HCEC 1CT (cell line): ENCODE measurements at regions not wholly inside any gene's neighbourhood (a gene's known extent, or its start where the extent isn't known, plus 50 kb on each side); places are given as distances from the start of the nearest gene placed in this dataset.
"Not testable (repeated sequence)": the region's sequence is repeated elsewhere in the genome, so short reads cannot be mapped to it uniquely, and the experiment has no call there.

ENCODE experiments used
- DNase-seq: peaks from one replicate; pipeline ENCODE4 v3.0.0-alpha.2; 2017

DNA sequence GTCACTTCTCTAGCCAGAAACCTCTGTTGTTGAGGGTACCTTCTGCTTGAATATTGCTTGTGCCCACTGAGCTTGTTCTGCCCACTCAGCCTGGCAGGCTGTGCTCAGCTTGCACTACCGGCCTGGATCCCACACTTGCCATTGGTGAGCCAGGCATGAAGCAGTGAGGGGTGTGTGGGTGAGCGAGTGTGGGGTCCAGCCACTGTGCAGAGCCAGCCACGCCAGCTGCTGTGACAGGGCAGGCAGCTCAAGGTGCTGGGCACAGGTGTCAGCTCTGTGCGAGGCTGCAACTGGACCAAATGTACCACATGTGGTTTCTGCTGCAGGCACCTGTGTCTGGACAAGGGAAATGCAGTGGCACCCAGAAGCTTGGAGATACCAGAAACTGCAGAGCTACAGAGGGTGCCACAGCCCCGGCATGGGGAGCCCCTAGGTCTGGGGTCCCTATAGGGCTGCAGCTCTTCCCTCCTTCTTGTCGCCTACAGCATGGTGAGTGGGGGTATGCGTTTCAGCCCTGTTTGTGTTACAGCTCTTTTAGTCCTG is 305.1 kb upstream of the RIOK2 start:
- DNase-seq, result no peak

DNA sequence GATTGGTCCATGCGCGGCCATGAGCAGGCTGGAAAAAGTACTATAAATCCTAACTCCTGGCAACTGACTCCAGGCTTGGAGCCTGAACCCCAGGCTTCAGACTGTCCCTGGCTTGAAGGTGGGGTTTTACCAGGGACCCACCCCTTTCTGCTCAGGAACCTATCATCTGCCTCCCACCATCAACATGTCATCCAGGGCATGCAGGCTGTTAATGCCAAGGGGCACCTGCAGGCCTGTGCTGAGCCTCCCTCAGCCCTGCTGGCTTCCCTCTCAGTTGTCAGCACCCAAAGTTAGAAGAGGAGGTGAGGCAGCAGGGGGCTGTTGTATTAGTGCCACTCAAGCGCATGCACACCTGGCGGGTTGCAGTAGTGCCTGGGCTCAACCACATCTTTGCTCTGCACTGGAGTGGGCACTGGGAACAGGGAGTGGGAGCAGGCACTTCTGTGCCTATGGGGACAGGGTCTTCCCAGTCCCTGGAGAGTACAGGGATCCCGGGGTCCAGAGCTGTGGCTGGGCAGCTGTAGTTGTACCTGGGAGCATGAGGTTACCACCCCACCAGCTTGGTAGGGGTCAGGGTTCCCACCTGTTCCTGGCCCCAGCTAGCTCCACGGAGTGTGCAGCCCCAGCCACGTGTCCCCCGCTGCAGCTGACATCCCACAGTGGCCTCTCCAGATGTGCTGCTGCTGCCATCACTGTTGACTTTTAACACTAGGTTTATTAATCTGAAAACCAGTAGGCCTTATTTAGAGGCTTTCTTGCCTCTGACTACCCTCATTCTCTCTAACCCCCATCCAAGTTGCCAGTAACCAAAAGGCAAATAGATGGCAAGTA is 306.2 kb upstream of the RIOK2 start:
- no peak for DNase-seq

DNA sequence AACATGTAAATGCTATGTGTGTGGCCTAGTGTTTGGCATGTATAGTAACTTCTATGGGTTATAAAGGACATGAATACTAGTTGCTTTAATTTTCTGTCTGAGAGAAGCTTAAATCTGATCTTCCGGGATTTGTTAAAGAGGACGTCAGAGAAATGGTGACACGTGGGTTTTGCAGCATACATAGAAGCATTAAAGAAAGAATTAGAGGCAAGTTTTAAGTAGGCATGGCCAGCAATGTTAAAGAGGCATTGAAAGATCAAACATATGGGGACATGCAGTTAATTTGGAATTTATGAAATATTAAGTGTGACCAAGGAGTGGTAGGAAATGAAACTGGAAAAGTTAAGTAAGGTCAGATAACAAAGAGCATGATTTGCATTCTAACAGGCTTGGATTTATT is 311.4 kb upstream of the RIOK2 start:
- no peak for DNase-seq

DNA sequence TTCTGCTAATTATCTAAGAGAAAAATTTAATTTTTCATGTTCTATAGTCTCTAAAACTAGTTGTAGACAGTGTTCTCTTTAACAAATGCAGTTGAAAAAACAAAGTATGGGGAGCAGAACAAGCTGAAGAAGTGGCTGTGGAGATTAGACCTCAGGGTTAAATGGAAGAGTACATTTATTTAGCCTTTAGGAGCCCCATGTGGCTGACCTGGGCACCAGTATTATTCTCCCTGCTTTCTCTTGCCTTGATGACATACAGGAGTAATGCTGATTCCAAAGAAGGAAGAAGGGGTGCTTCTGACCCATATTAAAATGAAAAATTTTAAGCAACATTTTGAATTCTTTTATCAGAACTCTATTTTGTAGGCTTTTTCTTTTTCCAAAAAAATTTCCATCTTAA is 312.3 kb upstream of the RIOK2 start:
- DNase-seq, result no peak

DNA sequence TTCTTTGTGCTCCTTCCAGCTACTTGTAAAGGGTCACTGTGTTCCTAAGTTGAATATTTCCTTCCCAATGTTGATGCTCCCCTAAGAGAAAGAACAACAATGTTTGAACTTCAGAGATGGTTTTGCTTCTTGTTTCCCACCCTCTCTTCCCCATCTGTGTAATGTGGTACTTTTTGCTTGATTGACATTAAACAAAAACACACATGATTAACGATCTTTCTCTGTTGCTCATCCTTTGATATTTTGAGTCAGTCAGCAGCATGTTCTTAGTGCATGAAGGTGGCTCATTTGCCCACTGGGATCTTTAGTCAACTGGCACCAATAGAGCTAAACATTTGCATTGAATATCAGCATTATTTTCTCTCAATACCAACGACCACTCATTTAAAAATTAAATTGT is 313.0 kb upstream of the RIOK2 start:
- DNase-seq, result no peak

DNA sequence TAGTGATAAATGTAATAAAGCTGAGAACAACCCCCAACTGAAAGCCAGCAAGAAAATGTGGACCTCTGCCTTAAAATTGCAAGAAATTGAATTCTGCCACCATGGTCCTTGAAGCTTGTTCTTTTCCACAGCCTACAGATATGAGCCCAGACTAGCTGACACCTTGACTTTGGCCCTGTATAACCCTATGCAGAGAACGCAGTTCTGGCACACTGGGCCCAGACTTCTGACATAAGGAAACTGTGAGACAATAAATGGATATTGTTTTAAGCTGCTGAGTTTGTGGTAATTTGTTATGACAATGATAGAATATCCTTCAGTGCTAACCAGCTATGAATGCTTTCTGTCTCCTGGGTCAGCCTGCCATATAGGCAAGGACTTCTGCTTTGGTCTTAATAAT is 315.6 kb upstream of the RIOK2 start:
- no peak for DNase-seq

DNA sequence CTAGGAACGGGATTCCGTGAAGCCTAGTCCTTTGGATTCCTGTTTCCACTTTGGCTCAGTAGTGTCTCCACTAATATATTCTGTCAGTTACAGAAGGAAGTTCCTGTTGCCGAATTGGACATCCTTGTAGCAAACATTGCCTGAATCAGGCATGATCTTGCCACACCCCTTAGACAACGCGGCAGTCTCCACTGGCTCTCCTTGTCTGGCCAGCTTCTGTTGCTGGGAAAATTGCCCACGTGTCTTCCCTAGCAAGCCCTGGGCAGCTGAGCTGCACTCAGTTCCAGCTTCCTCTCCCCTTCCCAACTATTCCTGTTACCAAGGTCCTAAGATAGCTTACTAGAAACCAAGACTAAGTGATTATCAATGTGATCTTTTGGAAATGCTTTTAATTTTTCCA is 316.6 kb upstream of the RIOK2 start:
- no peak for DNase-seq

DNA sequence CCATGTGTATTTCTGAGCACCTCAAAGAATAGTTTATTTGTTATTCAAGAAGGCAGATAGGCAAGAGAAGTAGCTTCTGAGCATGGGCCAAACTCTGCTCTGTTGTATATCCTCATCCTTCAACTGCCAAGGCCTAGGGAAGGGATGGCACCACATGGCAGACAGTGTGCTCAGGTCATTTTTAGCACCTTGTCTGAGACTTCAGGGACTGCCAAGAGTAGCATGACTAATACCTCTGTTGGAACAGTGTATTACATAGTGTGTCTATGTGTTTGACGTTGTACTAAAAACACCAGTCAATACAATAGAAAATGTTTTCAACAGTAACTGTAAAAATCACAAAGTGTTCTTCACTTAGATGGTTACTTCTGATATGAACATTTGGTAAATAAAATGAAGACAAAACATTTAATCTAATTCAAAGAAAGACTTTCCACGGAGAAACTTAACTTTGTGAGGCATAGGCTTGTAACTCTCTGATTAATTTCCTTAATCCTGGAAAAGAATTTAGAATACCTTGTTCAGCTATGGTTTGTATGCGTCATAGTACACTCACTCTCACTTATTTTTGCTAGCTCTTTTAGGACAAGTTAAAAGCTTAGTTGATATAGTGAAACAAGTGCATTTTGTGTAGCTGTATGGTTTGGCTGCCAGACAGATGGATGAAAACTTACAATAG is 318.4 kb upstream of the RIOK2 start:
- no peak for DNase-seq

DNA sequence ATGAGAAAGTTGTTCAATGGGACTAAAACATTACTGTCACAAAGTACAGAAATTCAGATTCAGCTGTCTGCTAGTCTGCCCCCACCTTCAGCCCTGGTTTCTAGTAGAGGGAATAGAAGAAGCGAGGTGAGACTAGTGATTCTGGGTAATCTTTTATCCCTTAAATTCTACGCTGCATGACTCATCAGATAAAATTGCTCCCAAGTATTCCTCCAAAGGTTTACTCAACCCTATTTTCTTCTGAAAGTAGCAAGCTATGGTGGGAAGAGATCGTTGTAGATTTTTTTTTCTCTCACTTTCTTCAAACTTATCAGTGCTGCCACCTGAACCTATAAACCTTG is 318.9 kb upstream of the RIOK2 start:
- peak; percentile 7 for DNase-seq

DNA sequence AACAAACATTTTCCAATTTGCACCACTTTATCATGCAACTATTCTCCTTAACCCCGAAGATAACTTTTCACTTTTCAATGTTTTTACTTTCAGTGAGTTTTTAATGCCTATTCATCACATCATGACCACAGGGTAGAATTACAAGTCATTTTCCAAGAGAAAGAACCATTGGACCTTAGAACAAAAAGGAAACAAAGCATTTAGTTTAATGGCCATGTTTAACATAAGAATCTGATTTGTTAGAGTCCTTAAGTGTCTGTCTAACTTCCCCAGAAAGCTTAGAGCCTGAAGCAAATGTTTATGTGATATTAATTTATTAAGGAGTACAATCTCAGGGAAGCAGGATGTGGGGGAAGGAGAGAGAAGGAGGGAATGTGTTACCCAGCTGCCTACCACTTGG is 325.8 kb upstream of the RIOK2 start:
- DNase-seq, result no peak

DNA sequence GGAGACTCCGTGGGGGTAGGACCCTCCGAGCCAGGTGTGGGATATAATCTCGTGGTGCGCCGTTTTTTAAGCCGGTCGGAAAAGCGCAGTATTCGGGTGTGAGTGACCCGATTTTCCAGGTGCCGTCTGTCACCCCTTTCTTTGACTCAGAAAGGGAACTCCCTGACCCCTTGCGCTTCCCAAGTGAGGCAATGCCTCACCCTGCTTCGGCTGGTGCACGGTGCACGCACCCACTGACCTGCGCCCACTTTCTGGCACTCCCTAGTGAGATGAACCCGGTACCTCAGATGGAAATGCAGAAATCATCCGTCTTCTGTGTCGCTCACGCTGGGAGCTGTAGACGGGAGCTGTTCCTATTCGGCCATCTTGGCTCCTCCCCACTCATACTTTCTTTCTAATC is 336.5 kb upstream of the RIOK2 start:
- DNase-seq, result not testable (repeated sequence)

DNA sequence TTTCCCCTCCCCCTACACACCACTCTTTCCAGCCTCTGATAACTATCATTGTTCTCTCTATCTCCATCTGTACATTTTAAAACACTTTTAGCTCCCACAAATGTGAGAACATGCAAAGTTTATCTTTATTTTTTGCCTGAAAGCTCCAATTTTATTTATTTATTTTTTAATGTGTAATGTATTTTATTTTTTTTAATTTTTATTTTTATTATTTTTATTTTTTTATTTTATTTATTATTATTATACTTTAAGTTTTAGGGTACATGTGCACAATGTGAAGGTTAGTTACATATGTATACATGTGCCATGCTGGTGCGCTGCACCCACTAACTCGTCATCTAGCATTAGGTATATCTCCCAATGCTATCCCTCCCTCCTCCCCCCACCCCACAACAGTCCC is 340.3 kb upstream of the RIOK2 start:
- DNase-seq, result not testable (repeated sequence)

DNA sequence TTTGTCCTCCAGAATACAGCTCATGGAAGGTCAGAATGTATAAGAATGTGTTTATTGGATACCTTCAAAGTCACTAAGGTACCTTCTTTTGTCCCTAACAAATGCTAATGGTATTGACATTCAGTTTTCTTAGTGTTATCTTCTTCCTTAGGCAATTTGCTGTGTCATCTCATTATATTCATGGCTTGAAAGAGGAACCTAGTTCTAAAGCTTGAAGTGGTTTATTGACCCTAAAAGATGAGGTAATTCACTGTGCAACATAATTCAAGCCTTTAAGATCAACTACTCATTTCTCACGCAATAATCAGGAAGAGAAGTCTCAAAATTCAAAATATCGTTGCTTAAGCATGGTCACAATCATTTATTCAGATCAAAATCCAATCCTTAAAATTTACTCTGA is 342.7 kb upstream of the RIOK2 start:
- no peak for DNase-seq

DNA sequence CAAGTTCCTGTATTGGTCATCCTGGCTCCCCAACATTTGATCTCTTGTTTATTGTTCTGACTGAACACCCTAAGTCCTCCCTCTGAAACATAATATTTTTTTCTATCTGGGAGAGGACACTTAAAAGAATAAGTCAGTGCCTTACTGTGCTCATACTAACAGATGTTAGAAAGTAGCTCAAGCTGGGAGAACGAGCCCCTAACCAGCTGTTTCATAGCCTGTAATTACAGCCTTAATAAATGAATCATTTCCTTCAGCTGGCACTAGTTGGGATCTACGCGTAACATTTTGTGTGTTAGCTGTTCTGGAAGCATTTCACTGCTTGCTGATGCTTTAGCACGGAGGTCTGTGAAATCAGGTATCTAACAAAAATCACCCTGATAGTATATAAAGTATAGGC is 345.9 kb upstream of the RIOK2 start:
- peak; percentile 92 for DNase-seq

DNA sequence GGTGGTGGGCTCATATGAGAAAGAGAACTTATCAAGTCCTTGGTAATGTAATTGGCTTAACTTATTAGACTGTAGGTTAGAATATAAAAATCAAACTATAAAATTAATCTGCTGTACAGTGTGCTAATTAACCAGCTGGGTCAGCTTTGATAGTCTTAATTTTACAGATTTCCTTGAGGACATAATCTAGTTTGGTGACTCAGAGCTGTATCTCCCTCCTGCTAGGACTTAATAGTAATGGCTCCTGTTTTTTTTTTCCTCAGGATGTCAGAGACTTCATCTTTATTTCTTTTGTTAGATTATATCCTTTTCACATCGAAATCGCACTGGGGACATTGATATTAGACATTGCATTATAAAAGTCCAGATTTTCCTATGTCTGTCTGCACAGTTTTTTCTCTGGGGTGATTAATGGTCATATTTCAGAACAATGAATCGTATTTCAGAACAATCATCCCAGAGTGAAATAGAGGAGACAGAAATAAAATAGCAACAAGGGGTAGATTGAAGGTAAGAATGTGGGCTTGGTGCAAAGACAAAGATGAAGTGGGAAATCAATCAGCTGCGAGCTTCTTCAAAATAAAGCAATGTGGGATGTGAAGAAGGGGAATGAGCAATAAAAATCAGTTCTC is 346.4 kb upstream of the RIOK2 start:
- peak; percentile 15 for DNase-seq

DNA sequence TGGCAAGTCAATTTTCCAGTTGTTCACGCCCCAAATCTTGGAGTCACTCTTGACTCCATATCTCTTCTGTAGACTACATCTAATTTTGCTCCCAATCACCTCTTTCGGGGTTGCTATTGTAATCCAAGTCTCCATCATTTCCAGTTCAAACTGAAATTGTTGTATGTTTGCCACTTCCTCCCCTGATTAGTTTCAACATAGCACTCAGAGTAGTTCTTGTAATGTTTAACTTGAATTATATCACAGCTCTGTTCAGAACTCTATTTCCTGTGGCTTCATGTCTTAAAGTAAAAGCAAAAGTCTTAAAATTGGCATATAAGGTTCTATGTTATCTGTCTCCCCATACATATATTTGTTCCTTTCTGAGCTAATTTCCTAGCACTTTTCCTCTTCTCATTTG is 348.5 kb upstream of the RIOK2 start:
- DNase-seq, result no peak

DNA sequence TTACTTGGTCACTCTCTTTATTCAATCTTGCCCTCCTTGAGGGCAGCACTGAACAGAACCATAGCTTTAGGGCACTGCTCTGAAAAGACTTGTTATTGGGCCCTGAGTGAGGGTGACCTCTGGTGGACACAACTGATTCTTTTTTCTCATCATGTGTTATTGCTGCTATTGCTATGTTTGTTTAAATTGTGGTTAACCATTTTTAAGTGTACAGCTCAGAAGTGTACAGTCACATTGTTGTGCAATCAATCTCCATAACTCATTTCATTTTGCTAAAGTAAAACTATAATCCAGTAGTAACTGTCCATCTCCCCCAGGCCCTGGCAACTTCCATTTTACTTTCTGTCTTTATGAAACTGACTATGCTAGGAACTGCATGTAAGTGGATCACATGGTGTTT is 351.1 kb upstream of the RIOK2 start:
- peak; percentile 96 for DNase-seq

DNA sequence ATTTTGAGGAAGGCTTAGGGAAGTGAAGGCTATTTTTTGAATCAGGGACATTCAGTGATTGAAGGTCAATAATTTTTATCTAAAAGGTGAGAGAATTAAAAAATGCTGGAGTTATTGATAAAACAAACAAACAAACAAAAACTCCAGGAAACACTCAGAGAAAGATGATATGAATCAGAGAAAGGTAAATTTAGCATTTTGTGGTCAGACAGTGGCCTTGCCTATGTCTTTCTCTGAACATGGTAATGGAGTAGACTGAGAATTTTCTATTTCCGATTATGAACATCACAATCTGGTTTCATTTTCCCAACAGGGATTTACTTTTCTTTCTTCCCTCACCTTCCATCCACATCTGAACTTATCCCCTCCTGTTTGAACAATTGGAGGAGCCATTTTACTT is 353.6 kb upstream of the RIOK2 start:
- DNase-seq, result no peak

DNA sequence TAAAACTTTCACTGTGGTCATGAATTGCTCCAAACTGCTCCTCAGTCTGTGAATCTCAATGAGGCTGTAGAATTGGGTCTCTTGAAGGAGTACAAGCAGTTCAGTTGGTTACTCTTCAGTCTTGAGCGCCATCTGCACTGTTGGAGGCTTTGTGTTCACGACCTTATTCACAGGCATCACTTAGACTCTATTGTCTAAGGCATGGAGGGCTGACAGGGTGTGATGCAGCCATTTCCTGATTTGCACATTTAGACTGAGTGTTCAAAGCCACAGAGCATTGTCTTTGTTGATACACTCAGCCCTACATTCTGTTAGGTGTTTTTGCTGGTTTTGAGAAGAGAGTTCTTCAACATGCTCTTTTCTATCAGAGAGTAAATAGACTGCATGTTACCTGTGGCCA is 355.9 kb upstream of the RIOK2 start:
- DNase-seq, result no peak

DNA sequence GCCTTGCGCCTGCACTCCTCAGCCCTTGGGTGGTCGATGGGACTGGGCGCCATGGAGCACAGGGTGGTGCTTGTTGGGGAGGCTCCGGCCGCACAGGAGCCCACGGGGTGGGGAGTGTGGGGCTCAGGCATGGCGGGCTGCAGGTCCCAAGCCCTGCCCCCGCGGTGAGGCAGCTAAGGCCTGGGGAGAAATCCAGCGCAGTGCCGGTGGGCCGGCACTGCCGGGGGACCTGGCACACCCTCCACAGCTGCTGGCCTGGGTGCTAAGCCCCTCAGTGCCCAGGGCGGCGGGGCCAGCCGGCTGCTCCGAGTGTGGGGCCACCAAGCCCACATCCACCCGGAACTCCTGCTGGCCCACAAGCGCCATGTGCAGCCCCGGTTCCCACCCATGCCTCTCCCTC is 358.8 kb upstream of the RIOK2 start:
- DNase-seq, result no peak

DNA sequence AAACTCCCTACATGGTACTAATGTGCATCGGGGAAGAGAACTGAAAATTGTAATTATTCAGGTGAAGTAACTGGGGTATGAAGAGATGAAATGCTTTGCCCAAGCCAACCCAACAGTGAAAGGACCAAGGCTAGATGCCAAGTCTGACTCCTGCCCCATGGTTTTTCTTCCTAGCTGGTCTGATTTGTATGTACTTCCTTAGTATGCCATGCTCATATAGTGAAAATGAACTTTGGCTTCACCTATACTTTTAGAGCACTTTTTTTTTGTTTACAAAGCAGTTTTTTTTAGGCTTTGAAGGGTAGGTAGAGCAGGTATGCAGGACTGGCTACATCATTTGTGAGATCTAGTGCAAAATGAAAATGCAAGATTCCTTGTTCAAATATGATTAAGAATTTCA is 359.4 kb upstream of the RIOK2 start:
- no peak for DNase-seq

DNA sequence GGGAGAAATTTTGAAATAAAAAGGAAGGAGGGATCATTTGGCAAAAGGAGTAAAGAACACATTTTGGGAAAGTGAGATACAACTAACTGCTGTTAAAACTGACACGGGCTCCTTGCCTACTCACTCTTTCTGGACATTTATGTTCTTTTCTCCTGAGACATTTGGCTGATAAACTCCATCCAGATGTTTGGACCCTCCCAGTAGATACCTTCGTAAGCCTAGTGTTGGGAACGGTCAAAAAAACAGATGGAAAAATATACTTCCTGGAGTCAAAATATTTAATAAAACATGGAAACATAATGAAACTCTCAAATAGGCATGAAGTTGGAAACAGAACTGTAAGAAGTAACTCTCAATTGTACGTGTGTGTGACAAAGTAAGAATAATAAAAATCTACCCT is 360.1 kb upstream of the RIOK2 start:
- no peak for DNase-seq

DNA sequence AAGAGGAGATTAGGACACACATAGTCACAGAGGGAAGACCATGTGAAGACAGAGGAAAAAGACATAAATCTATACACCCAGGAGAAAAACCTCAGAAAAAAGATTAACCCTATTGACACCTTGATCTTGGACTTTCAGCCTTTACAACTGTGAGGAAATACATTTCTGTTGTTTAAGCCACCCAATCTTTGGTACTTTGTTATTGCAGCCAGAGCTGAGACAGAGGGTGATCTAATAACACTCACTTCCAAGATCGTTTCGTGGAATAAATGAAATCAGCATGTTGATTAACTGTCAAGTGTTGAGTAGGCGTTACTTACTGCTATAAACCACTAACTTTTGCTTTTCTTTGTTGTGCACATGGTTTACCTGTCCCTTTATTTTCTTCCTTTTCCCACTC is 361.2 kb upstream of the RIOK2 start:
- DNase-seq, result no peak

DNA sequence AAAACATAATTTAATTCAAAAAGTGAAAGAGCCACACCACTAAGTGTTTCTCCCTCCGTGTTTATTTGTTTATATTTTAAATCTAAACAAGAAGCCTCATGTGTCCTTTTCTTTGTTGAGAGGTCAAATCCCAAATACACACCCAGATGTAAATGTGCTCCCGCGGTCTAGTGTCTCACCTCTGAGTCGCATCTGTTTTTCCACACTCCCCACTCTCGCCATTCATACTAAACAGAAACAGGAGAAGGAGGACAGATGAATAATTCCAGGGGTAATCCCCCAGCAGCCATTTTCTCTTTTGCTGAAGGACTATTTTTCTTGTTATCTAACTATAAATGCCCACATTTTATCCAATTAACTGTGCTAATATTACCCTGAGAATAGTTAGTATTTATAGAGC is 361.6 kb upstream of the RIOK2 start:
- DNase-seq, result peak; percentile 29
